ENCODE measurements at regions not wholly inside any gene's neighbourhood (a gene's known extent, or its start where the extent isn't known, plus 50 kb on each side); places are given as distances from the start of the nearest gene placed in this dataset.
A peak's percentile ranks its signal among the peaks of the same experiment; 100 is the strongest.

- TF ChIP-seq CTCF (conservative IDR thresholded peaks at IDR 0.05; ENCODE audit: low read depth, low read length) (peak; percentile 53), EZH2 (IDR thresholded peaks at IDR 0.05; ENCODE audit: low read length, unreplicated experiment) (no peak)
Observed at GRCh38 chr3:43178891-43179366, 73.0 kb upstream of the POMGNT2 start.
